Fibroblast of villous mesenchyme (primary cell): ENCODE measurements at regions not wholly inside any gene's neighbourhood (a gene's known extent, or its start where the extent isn't known, plus 50 kb on each side); places are given as distances from the start of the nearest gene placed in this dataset.
"Not testable (repeated sequence)": the region's sequence is repeated elsewhere in the genome, so short reads cannot be mapped to it uniquely, and the experiment has no call there.

Experiments
- DNase-seq: peaks from one replicate; pipeline ENCODE4 v3.0.0-alpha.2; 2010; ENCODE audit warnings: low read depth
- H3K4me3 ChIP-seq: 2 replicates; pipeline ENCODE4 v1.5.1; 2011; ENCODE audit warnings: low read depth, mild to moderate bottlenecking, low read length
- CTCF ChIP-seq: IDR thresholded peaks from 2 replicates; pipeline ENCODE4 v1.5.1; 2012; ENCODE audit warnings: low read depth, mild to moderate bottlenecking, low read length; ENCODE audit not compliant: insufficient read depth

DNA sequence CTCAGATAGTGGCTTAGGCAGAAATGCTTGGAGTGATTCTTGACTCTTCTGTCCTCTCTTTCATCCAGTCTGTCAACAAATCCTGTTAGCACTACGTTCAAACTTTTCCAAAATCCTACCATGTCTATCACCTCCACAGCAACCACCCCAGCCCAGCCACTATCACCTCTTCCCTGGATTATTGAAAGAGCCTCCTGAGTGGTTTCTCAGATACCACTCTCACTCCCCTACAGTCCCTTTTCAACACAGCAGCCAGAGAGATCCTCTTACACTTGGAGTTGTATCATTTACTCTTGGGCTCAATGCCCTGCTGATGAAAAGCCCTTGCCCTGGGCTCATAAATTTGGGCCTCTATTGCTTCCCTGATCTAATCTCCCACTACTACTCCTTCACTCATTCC, 218.9 kb downstream of the EXOC5 start:
- no peak for TF ChIP-seq CTCF
- DNase-seq = no peak
- H3K4me3 ChIP-seq = no peak overlapping the region

- no peak for TF ChIP-seq CTCF
- H3K4me3 ChIP-seq = no peak overlapping the region
These were observed 222.5 kb downstream of the EXOC5 start for GRCh38 chr14:57046175-57046574.

DNA sequence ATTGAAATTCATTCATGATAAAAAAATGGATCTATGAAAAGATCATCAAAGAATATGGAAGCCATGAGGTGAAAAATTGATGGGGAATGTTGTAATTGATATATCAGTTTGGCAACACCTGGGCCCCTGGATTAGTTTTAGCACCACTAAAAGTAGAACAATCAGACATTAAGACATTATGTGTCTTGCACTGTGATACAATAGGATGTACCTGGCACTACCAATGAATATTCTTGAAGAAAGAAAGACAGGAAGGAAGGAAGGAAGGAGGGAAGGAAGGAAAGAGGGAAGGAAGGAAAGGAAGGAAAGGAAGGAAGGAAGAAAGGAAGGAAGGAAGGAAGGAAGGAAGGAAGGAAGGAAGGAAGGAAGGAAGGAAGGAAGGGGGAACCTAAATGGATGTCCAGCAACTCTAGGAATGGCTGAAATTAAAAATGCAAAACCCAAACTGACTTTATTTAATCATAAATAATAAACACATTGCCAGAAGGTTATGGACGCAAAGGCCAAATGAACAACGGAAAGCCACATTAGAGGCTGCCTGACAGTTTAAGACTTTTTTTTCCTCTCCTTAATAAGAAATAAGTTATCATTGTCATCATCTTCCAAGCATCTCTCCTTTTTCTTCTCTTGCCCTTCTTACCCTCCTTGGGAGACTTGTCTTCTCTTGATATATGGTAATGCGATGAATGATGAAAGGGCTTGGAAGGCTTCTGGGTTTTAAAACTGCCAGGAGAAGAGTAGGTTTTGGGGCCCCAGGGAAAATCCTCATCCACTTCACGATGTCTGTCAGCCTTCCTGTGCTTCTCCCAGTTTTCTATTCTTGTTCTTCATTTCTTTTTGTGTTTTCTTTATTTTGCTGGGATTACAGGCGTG, 224.4 kb downstream of the EXOC5 start:
- not testable (repeated sequence) for H3K4me3 ChIP-seq, DNase-seq

More at GRCh38 chr14:57046175-57046574, 222.5 kb downstream of the EXOC5 start:
- no peak for DNase-seq

- no peak overlapping the region for H3K4me3 ChIP-seq
- TF ChIP-seq CTCF = no peak
These were observed 228.4 kb upstream of the OTX2 start for GRCh38 chr14:57038689-57039088.

GRCh38 chr14:57031474-57031873, 221.2 kb upstream of the OTX2 start:
- H3K4me3 ChIP-seq = no peak overlapping the region
- TF ChIP-seq CTCF = no peak
- DNase-seq = no peak

More at GRCh38 chr14:57038689-57039088, 228.4 kb upstream of the OTX2 start:
- no peak for DNase-seq

DNA sequence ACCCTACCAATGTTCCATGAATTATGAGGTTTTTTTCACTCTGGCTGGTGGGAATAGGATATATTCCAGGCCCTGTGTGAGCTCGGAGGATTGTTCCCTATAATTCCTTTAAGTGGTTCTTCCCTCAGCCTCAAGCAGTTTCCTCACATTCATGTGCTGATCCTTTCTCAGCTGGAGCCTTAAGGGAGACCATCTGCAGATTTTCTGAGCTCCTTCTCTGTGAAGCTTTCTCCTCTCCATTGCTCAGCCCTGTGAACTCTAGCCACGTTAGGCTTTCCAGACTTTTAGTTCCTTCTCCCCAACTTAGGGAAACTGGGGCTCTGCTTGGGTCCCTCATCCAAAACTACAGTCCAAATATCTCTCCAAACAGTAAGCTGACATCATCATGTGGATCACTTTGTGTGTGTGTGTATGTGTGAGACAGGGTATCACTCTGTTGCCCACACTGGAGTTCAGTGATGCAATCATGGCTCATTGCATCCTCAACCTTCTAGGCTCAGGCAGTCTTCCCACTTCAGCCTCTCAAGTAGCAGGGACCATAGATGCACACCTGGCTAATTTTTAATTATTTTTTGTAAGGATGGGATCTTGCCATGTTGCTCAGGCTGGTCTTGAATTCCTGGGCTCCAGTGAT, 219.5 kb upstream of the OTX2 start:
- no peak for TF ChIP-seq CTCF
- DNase-seq = no peak
- no peak overlapping the region for H3K4me3 ChIP-seq

DNA sequence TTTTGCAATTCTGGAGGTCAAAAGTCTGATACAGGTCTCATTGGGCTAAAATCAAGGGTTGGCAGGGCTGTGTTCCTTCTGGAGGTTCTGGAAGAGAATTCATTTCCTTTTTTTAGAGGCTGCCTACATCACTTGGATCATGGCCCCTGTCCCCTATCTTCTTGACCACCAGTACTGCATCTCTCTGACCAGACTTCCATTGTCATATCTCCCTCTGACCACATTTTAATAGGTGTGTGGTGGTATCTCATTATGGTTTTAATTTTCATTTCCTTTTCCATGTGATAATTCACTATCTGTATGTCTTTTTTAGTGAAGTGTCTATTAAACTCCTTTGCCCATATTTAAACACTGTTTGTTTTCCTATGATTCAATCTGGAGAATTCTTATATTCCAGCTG, 215.2 kb upstream of the OTX2 start:
- no peak for TF ChIP-seq CTCF
- no peak for DNase-seq
- no peak overlapping the region for H3K4me3 ChIP-seq
